ENCODE measurements at regions not wholly inside any gene's neighbourhood (a gene's known extent, or its start where the extent isn't known, plus 50 kb on each side); places are given as distances from the start of the nearest gene placed in this dataset.
"Not testable (repeated sequence)": the region's sequence is repeated elsewhere in the genome, so short reads cannot be mapped to it uniquely, and the experiment has no call there.

DNA sequence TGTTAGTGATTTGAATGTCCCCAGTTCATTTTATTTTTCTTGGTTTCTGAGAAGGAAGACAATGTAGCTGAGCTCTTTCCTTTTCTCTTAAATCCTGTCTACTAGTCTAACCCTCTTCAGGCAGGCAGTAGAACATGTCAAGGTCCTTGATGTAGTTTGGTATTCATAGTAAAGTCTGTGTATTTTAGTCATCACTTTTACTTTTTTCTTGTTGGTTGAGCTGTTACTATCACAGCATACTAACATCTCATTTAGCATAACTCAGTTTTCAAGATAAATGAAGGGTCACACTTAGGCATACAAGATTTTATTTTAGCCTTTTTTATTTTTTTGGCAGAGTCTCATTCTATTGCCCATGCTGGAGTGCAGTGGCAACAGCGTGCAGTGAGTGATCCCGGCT lies 70.5 kb downstream of the KPNA2 start:
- POLR2A ChIA-PET (ENCODE audit: low non-redundant PET), result no interaction called here

DNA sequence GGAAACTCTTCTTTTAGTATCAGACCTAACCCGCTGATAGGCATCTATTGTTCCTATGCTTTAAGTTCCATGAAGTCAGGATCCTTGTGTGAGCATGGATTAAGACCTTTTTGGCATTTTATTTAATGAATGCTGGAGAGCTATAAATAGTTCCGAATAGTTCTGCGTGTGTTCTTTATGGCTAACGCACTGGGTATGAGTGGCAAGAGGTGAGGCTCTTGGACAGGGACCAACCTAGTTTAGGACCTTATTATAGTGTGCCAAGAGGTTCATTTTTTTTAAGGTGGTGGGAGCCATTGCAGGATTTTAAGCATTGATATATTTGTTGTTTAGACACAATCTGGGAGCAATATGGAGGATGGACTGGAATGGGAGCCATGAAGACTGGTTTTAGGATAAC lies 71.8 kb downstream of the KPNA2 start:
- Histone ChIP-seq H3K4me1 (ENCODE audit: insufficient read depth, low read length, poor library complexity, severe bottlenecking) (no peaks in the 10 kb centered on the region), H3K27ac (ENCODE audit: low read depth, low read length, poor library complexity, severe bottlenecking) (no peak overlapping the region), H3K36me3 (ENCODE audit: insufficient read depth, low read length, poor library complexity, severe bottlenecking) (peaks cover 5% of the 10 kb centered on the region), H3K4me3 (ENCODE audit: low read depth, low read length, poor library complexity, severe bottlenecking) (no peak overlapping the region), H3K9me3 (ENCODE audit: low read depth, low read length, poor library complexity, severe bottlenecking) (no peaks in the 10 kb centered on the region), H3K27me3 (replicated peaks; ENCODE audit: insufficient read depth, low read depth, low read length, poor library complexity) (no peaks in the 10 kb centered on the region)
- ChIA-PET POLR2A (ENCODE audit: low non-redundant PET) (no interaction called here), CTCF (no interaction called here)
- DNase-seq (ENCODE audit: low spot score), result no peak
- BruUV-seq (replicated peaks), result no TSS peak
- intact Hi-C loops (cut with micrococcal nuclease; ENCODE audit: unreplicated experiment), result no loop called here
- TF ChIP-seq, protein P1, sequence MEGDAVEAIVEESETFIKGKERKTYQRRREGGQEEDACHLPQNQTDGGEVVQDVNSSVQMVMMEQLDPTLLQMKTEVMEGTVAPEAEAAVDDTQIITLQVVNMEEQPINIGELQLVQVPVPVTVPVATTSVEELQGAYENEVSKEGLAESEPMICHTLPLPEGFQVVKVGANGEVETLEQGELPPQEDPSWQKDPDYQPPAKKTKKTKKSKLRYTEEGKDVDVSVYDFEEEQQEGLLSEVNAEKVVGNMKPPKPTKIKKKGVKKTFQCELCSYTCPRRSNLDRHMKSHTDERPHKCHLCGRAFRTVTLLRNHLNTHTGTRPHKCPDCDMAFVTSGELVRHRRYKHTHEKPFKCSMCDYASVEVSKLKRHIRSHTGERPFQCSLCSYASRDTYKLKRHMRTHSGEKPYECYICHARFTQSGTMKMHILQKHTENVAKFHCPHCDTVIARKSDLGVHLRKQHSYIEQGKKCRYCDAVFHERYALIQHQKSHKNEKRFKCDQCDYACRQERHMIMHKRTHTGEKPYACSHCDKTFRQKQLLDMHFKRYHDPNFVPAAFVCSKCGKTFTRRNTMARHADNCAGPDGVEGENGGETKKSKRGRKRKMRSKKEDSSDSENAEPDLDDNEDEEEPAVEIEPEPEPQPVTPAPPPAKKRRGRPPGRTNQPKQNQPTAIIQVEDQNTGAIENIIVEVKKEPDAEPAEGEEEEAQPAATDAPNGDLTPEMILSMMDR (conservative IDR thresholded peaks at IDR 0.05; ENCODE audit: low read depth, low read length), result no peak
- no peak for TF ChIP-seq EZH2 (IDR thresholded peaks at IDR 0.05; ENCODE audit: borderline replicate concordance, low read depth, low read length, poor library complexity, severe bottlenecking)

More for the DNA sequence above, 70.5 kb downstream of the KPNA2 start:
- Histone ChIP-seq H3K27ac (ENCODE audit: low read depth, low read length, poor library complexity, severe bottlenecking) (no peak overlapping the region), H3K9me3 (ENCODE audit: low read depth, low read length, poor library complexity, severe bottlenecking) (no peaks in the 10 kb centered on the region), H3K4me3 (ENCODE audit: low read depth, low read length, poor library complexity, severe bottlenecking) (no peak overlapping the region), H3K4me1 (ENCODE audit: insufficient read depth, low read length, poor library complexity, severe bottlenecking) (peaks cover 1% of the 10 kb centered on the region), H3K27me3 (replicated peaks; ENCODE audit: insufficient read depth, low read depth, low read length, poor library complexity) (no peaks in the 10 kb centered on the region), H3K36me3 (ENCODE audit: insufficient read depth, low read length, poor library complexity, severe bottlenecking) (peaks cover 5% of the 10 kb centered on the region)
- CTCF ChIA-PET, result no interaction called here
- TF ChIP-seq, protein P1 (conservative IDR thresholded peaks at IDR 0.05; ENCODE audit: low read depth, low read length), result no peak
- TF ChIP-seq EZH2 (IDR thresholded peaks at IDR 0.05; ENCODE audit: borderline replicate concordance, low read depth, low read length, poor library complexity, severe bottlenecking), result no peak
- no peak for DNase-seq (ENCODE audit: low spot score)
- intact Hi-C loops (cut with micrococcal nuclease; ENCODE audit: unreplicated experiment), result no loop called here
- no TSS peak for BruUV-seq (replicated peaks)

DNA sequence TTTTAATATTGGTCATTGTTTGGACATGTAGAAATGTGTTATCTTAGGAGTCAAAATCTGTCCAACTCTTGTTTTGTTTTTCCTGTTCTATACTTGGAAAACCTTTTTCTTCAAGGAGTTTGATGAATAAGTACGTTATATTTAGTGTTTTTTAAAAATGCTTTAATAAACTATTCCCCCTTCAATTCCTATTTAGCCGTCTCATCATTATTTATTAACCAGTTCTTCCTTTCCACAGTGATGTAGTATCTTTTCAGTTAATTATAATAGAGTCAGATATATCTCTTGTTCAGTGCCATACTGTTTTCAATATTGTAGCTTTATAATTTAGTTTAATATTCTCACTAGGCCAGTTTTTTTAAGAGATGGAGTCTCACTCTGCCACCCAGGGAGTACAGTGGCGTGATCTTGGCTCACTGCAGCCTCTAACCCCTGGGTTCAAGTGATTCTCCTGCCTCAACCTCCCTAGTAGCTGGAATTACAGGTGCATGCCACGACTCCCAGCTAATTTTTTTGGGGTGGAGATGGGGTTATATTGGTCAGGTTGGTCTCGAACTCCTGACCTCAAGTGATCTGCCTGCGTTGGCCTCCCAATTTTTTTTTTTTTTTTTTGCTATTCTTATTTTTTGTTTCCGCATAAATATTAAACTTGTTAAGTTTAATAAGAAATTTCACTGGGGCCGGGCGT lies 72.9 kb downstream of the KPNA2 start:
- H3K36me3 ChIP-seq (ENCODE audit: insufficient read depth, low read length, poor library complexity, severe bottlenecking), result peaks cover 5% of the 10 kb centered on the region
- no peak overlapping the region for H3K27ac ChIP-seq (ENCODE audit: low read depth, low read length, poor library complexity, severe bottlenecking)
- POLR2A ChIA-PET (ENCODE audit: low non-redundant PET), result interaction anchor here (0.6 kb wide), 1 partner anchor 31 kb away, joined by 11 read pairs; no protein-coding TSS in a partner anchor
- no peaks in the 10 kb centered on the region for H3K4me1 ChIP-seq (ENCODE audit: insufficient read depth, low read length, poor library complexity, severe bottlenecking)
- intact Hi-C loops (cut with micrococcal nuclease; ENCODE audit: unreplicated experiment), result no loop called here
- no peaks in the 10 kb centered on the region for H3K9me3 ChIP-seq (ENCODE audit: low read depth, low read length, poor library complexity, severe bottlenecking)
- no peak for DNase-seq (ENCODE audit: low spot score)
- no peaks in the 10 kb centered on the region for H3K27me3 ChIP-seq (replicated peaks; ENCODE audit: insufficient read depth, low read depth, low read length, poor library complexity)
- no TSS peak for BruUV-seq (replicated peaks)
- TF ChIP-seq, protein P1 (conservative IDR thresholded peaks at IDR 0.05; ENCODE audit: low read depth, low read length), result no peak
- no peak for TF ChIP-seq EZH2 (IDR thresholded peaks at IDR 0.05; ENCODE audit: borderline replicate concordance, low read depth, low read length, poor library complexity, severe bottlenecking)
- CTCF ChIA-PET, result no interaction called here
- no peak overlapping the region for H3K4me3 ChIP-seq (ENCODE audit: low read depth, low read length, poor library complexity, severe bottlenecking)

DNA sequence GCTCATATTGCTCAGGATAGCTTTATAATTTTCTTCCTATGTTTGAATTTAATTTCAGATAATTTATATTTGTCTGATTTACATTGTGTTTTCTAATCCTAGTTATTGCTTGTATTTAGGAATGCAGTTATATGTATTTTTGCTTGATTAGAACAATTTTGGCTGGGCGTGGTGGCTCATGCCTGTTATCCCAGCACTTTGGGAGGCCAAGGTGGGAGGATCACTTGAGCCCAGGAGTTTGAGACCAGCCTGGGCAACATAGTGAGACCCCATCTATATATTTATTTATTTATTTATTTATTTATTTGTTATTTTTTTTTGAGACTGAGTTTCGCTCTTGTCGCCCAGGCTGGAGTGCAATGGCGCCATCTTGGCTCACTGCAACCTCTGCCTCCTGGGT lies 73.9 kb downstream of the KPNA2 start:
- CTCF ChIA-PET; intact Hi-C loops (cut with micrococcal nuclease; ENCODE audit: unreplicated experiment); BruUV-seq (replicated peaks); H3K9me3 ChIP-seq (ENCODE audit: low read depth, low read length, poor library complexity, severe bottlenecking); H3K27ac ChIP-seq (ENCODE audit: low read depth, low read length, poor library complexity, severe bottlenecking); H3K4me3 ChIP-seq (ENCODE audit: low read depth, low read length, poor library complexity, severe bottlenecking); H3K27me3 ChIP-seq (replicated peaks; ENCODE audit: insufficient read depth, low read depth, low read length, poor library complexity); H3K4me1 ChIP-seq (ENCODE audit: insufficient read depth, low read length, poor library complexity, severe bottlenecking); DNase-seq (ENCODE audit: low spot score); H3K36me3 ChIP-seq (ENCODE audit: insufficient read depth, low read length, poor library complexity, severe bottlenecking); POLR2A ChIA-PET (ENCODE audit: low non-redundant PET): not testable (repeated sequence)

DNA sequence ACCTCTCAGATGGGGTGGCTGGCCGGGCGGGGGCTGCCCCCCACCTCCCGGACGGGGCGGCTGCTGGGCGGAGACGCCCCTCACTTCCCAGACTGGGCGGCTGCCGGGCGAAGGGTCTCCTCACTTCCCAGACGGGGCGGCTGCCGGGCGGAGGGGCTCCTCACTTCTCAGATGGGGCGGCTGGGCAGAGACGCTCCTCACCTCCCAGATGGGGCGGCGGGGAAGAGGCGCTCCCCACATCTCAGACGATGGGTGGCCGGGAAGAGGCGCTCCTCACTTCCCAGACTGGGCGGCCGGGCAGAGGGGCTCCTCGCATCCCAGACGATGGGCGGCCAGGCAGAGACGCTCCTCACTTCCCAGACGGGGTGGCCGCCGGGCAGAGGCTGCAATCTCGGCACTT lies 80.7 kb downstream of the KPNA2 start:
- intact Hi-C loops (cut with micrococcal nuclease; ENCODE audit: unreplicated experiment); CTCF ChIA-PET; H3K27me3 ChIP-seq (replicated peaks; ENCODE audit: insufficient read depth, low read depth, low read length, poor library complexity); POLR2A ChIA-PET (ENCODE audit: low non-redundant PET); H3K27ac ChIP-seq (ENCODE audit: low read depth, low read length, poor library complexity, severe bottlenecking); H3K4me1 ChIP-seq (ENCODE audit: insufficient read depth, low read length, poor library complexity, severe bottlenecking); H3K9me3 ChIP-seq (ENCODE audit: low read depth, low read length, poor library complexity, severe bottlenecking); BruUV-seq (replicated peaks); H3K36me3 ChIP-seq (ENCODE audit: insufficient read depth, low read length, poor library complexity, severe bottlenecking); DNase-seq (ENCODE audit: low spot score); H3K4me3 ChIP-seq (ENCODE audit: low read depth, low read length, poor library complexity, severe bottlenecking): not testable (repeated sequence)
